ENCODE measurements at regions not wholly inside any gene's neighbourhood (a gene's known extent, or its start where the extent isn't known, plus 50 kb on each side); places are given as distances from the start of the nearest gene placed in this dataset.

- no peak for TF ChIP-seq POLR2A (IDR thresholded peaks at IDR 0.05; ENCODE audit: low read length)
- TF ChIP-seq GATA1 (IDR thresholded peaks at IDR 0.05; ENCODE audit: low read depth, low read length): no peak
- no peak for DNase-seq
Observed at GRCh38 chr5:174428895-174429294, 295.5 kb upstream of the MSX2 start.

GRCh38 chr5:174430940-174431339 is 293.4 kb upstream of the MSX2 start:
- no peak for DNase-seq
- TF ChIP-seq GATA1 (IDR thresholded peaks at IDR 0.05; ENCODE audit: low read depth, low read length) (no peak), POLR2A (IDR thresholded peaks at IDR 0.05; ENCODE audit: low read length) (no peak)

GRCh38 chr5:174431504-174431903 is 292.9 kb upstream of the MSX2 start:
- DNase-seq: no peak
- TF ChIP-seq GATA1 (IDR thresholded peaks at IDR 0.05; ENCODE audit: low read depth, low read length) (no peak), POLR2A (IDR thresholded peaks at IDR 0.05; ENCODE audit: low read length) (no peak)

GRCh38 chr5:174433098-174433497 is 291.3 kb upstream of the MSX2 start:
- no peak for DNase-seq
- TF ChIP-seq POLR2A (IDR thresholded peaks at IDR 0.05; ENCODE audit: low read length) (no peak), GATA1 (IDR thresholded peaks at IDR 0.05; ENCODE audit: low read depth, low read length) (no peak)

- TF ChIP-seq POLR2A (IDR thresholded peaks at IDR 0.05; ENCODE audit: low read length): no peak
- TF ChIP-seq GATA1 (IDR thresholded peaks at IDR 0.05; ENCODE audit: low read depth, low read length): no peak
- DNase-seq: no peak
Observed at GRCh38 chr5:174436750-174437149, 287.6 kb upstream of the MSX2 start.

- TF ChIP-seq POLR2A (IDR thresholded peaks at IDR 0.05; ENCODE audit: low read length) (no peak), GATA1 (IDR thresholded peaks at IDR 0.05; ENCODE audit: low read depth, low read length) (no peak)
- no peak for DNase-seq
Observed at GRCh38 chr5:174444479-174445188, 279.7 kb upstream of the MSX2 start.

GRCh38 chr5:174446446-174446845 is 277.9 kb upstream of the MSX2 start:
- DNase-seq: no peak
- no peak for TF ChIP-seq GATA1 (IDR thresholded peaks at IDR 0.05; ENCODE audit: low read depth, low read length)

GRCh38 chr5:174446988-174447387 is 277.4 kb upstream of the MSX2 start:
- no peak for DNase-seq
- TF ChIP-seq GATA1 (IDR thresholded peaks at IDR 0.05; ENCODE audit: low read depth, low read length) (no peak), POLR2A (IDR thresholded peaks at IDR 0.05; ENCODE audit: low read length) (no peak)

GRCh38 chr5:174448041-174448440 is 276.3 kb upstream of the MSX2 start:
- TF ChIP-seq POLR2A (IDR thresholded peaks at IDR 0.05; ENCODE audit: low read length) (no peak), GATA1 (IDR thresholded peaks at IDR 0.05; ENCODE audit: low read depth, low read length) (no peak)
- DNase-seq: no peak

GRCh38 chr5:174448662-174449061 is 275.7 kb upstream of the MSX2 start:
- no peak for DNase-seq
- TF ChIP-seq POLR2A (IDR thresholded peaks at IDR 0.05; ENCODE audit: low read length): no peak

- no peak for DNase-seq
- no peak for TF ChIP-seq POLR2A (IDR thresholded peaks at IDR 0.05; ENCODE audit: low read length)
- TF ChIP-seq GATA1 (IDR thresholded peaks at IDR 0.05; ENCODE audit: low read depth, low read length): no peak
Observed at GRCh38 chr5:174453690-174454089, 270.7 kb upstream of the MSX2 start.

- no peak for DNase-seq
- TF ChIP-seq POLR2A (IDR thresholded peaks at IDR 0.05; ENCODE audit: low read length): no peak
- TF ChIP-seq GATA1 (IDR thresholded peaks at IDR 0.05; ENCODE audit: low read depth, low read length): no peak
Observed at GRCh38 chr5:174454464-174454863, 269.9 kb upstream of the MSX2 start.

- no peak for DNase-seq
- TF ChIP-seq POLR2A (IDR thresholded peaks at IDR 0.05; ENCODE audit: low read length) (no peak), GATA1 (IDR thresholded peaks at IDR 0.05; ENCODE audit: low read depth, low read length) (no peak)
Observed at GRCh38 chr5:174454890-174455289, 269.5 kb upstream of the MSX2 start.

GRCh38 chr5:174455301-174455700 is 269.1 kb upstream of the MSX2 start:
- TF ChIP-seq GATA1 (IDR thresholded peaks at IDR 0.05; ENCODE audit: low read depth, low read length) (no peak), POLR2A (IDR thresholded peaks at IDR 0.05; ENCODE audit: low read length) (no peak)
- no peak for DNase-seq

GRCh38 chr5:174457141-174457678 is 267.2 kb upstream of the MSX2 start:
- TF ChIP-seq POLR2A (IDR thresholded peaks at IDR 0.05; ENCODE audit: low read length): no peak
- no peak for TF ChIP-seq GATA1 (IDR thresholded peaks at IDR 0.05; ENCODE audit: low read depth, low read length)
- no peak for DNase-seq

All from erythroblast (primary cell).